Fibroblast of lung (primary cell): ENCODE measurements at regions not wholly inside any gene's neighbourhood (a gene's known extent, or its start where the extent isn't known, plus 50 kb on each side); places are given as distances from the start of the nearest gene placed in this dataset.

Experiments
- DNase-seq, 2 donors: peaks; one replicate each; pipeline versions ENCODE4 v3.0.0 to v3.0.0-alpha.2; 2010; ENCODE audit warnings: low read depth in 2 of 2
- H2AFZ ChIP-seq: 2 replicates; pipeline ENCODE4 v1.5.1; 2012; ENCODE audit warnings: low read length, control low read depth, inconsistent platforms
- H3K27ac ChIP-seq: 2 replicates; pipeline ENCODE4 v1.5.1; 2011; ENCODE audit warnings: low read length, control low read depth; ENCODE audit not compliant: insufficient read depth
- H3K27me3 ChIP-seq: 2 replicates; pipeline ENCODE4 v1.5.1; 2011; ENCODE audit warnings: mild to moderate bottlenecking, low read length; ENCODE audit not compliant: control insufficient read depth, insufficient read depth
- H3K36me3 ChIP-seq: 2 replicates; pipeline ENCODE4 v1.5.1; 2011; ENCODE audit warnings: low read length; ENCODE audit not compliant: control insufficient read depth, insufficient read depth
- H3K4me1 ChIP-seq: 2 replicates; pipeline ENCODE4 v1.5.1; 2011; ENCODE audit warnings: low read length; ENCODE audit not compliant: control insufficient read depth, insufficient read depth; ENCODE audit errors: extremely low read depth
- H3K4me2 ChIP-seq: 2 replicates; pipeline ENCODE4 v1.5.1; 2011; ENCODE audit warnings: low read length, control low read depth; ENCODE audit not compliant: insufficient read depth; ENCODE audit errors: extremely low read depth
- H3K4me3 ChIP-seq, 4 experiments: fragments of 200-600 bp in 1 of 4; sonication (generic) in 1 of 4; replicated peaks in 1 of 4; 2 replicates each; pipeline ENCODE4 v1.5.1; 2011 to 2016; ENCODE audit warnings: low read length in 4 of 4, low read depth in 3 of 4, mild to moderate bottlenecking in 3 of 4, control low read depth in 2 of 4, inconsistent platforms in 1 of 4, mixed read lengths in 1 of 4; ENCODE audit not compliant: insufficient read depth in 1 of 4; ENCODE audit errors: control extremely low read depth in 1 of 4
- H3K79me2 ChIP-seq: 2 replicates; pipeline ENCODE4 v1.5.1; 2012; ENCODE audit warnings: mild to moderate bottlenecking, low read length, inconsistent platforms; ENCODE audit not compliant: control insufficient read depth, insufficient read depth
- H3K9ac ChIP-seq: 2 replicates; pipeline ENCODE4 v1.5.1; 2011; ENCODE audit warnings: mild to moderate bottlenecking, low read length, control low read depth; ENCODE audit not compliant: insufficient read depth
- H3K9me3 ChIP-seq: 2 replicates; pipeline ENCODE4 v1.5.1; 2012; ENCODE audit warnings: low read depth, low read length; ENCODE audit not compliant: control insufficient read depth, insufficient read depth
- H4K20me1 ChIP-seq: 2 replicates; pipeline ENCODE4 v1.5.1; 2011; ENCODE audit warnings: low read length; ENCODE audit not compliant: control insufficient read depth, insufficient read depth; ENCODE audit errors: extremely low read depth
- EZH2 ChIP-seq: IDR thresholded peaks from 2 replicates; pipeline ENCODE4 v1.5.1; 2012; ENCODE audit warnings: low read length, control low read depth, mild to moderate bottlenecking; ENCODE audit errors: missing control alignments
- TF ChIP-seq, protein P1 (sequence below), 2 donors: IDR thresholded peaks in 1 of 2; conservative IDR thresholded peaks in 1 of 2; 1 replicate in 1 of 2; 2 replicates in 1 of 2; pipeline ENCODE4 v1.5.1; 2011 to 2012; ENCODE audit warnings: low read length in 2 of 2, control low read depth in 1 of 2, inconsistent platforms in 1 of 2, low read depth in 1 of 2, mild to moderate bottlenecking in 1 of 2

DNA sequence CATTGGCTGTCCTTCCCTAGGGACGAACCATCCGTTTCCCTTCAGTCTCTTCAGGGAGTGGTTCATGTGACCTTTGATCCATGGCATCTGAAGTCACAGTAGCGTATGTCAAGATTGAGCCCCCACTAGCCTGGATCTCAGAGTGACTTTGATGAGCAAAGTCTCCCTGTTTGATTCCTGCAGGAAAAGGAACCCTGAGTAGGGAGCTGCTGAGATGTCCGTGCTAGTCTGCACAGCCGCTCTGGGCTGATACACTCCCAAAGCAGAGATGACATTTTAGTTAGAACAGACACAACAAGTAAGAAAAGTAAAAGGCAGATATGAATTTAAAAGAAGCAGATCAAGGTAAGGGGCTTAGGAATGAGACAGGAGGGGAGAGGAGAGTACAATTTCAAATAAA, 899.4 kb downstream of the C6orf118 start:
- Histone ChIP-seq H3K79me2 (no peaks in the 10 kb centered on the region), H3K9ac (no peak overlapping the region), H4K20me1 (no peaks in the 10 kb centered on the region), H3K36me3 (no peaks in the 10 kb centered on the region), H3K4me3 (no peak overlapping the region), H3K4me1 (no peaks in the 10 kb centered on the region), H2AFZ (no peak overlapping the region), H3K9me3 (no peaks in the 10 kb centered on the region), H3K4me2 (no peak overlapping the region), H3K27ac (no peak overlapping the region), H3K27me3 (no peaks in the 10 kb centered on the region)
- DNase-seq = no peak
- no peak for TF ChIP-seq EZH2
- TF ChIP-seq, protein P1, sequence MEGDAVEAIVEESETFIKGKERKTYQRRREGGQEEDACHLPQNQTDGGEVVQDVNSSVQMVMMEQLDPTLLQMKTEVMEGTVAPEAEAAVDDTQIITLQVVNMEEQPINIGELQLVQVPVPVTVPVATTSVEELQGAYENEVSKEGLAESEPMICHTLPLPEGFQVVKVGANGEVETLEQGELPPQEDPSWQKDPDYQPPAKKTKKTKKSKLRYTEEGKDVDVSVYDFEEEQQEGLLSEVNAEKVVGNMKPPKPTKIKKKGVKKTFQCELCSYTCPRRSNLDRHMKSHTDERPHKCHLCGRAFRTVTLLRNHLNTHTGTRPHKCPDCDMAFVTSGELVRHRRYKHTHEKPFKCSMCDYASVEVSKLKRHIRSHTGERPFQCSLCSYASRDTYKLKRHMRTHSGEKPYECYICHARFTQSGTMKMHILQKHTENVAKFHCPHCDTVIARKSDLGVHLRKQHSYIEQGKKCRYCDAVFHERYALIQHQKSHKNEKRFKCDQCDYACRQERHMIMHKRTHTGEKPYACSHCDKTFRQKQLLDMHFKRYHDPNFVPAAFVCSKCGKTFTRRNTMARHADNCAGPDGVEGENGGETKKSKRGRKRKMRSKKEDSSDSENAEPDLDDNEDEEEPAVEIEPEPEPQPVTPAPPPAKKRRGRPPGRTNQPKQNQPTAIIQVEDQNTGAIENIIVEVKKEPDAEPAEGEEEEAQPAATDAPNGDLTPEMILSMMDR (conservative IDR thresholded peaks at IDR 0.05 in 1 of 2, IDR thresholded peaks at IDR 0.05 in 1 of 2; ENCODE audit: low read depth in 1 of 2, low read length in 2 of 2) = no peak

DNA sequence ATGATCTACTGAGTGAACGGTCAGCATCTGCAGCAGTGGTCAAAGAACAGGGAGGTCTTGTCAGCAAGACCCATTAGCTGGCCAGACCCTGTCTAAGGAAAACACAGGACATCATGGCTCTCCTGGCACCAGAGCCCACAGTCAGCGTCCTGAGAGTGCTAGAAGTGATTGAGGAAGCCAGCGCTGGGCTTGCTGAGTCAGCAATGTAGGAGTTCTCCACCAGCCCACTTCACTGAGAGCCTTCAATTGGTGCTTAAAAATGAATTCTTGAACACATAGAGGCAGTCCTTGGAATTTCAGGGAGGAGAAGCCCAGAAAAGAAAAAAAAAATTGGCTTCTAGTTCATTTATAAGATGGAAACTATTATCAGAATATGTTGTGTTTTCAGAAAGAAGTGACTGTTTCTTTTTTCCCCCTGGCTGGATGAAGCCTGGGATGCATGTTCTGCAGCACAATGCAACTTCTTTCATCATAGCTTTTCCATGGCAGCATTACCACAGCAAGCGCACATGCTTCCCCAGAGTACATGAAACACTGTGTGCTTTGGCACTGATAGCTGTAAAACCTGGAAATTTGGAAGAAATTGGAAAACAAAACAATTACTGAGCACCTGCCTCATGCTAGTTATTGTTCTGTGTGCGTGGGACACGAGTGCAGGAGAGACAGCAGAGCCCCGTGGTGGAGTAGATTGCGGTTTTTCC, 899.9 kb downstream of the C6orf118 start:
- H3K79me2 ChIP-seq = no peaks in the 10 kb centered on the region
- no peak overlapping the region for H3K27ac ChIP-seq
- no peaks in the 10 kb centered on the region for H3K36me3 ChIP-seq
- H3K27me3 ChIP-seq = no peaks in the 10 kb centered on the region
- TF ChIP-seq, protein P1 (conservative IDR thresholded peaks at IDR 0.05 in 1 of 2, IDR thresholded peaks at IDR 0.05 in 1 of 2; ENCODE audit: low read depth in 1 of 2, low read length in 2 of 2) = no peak
- TF ChIP-seq EZH2 = no peak
- no peak overlapping the region for H3K4me2 ChIP-seq
- no peak overlapping the region for H2AFZ ChIP-seq
- H3K4me3 ChIP-seq = no peak overlapping the region
- no peaks in the 10 kb centered on the region for H3K9me3 ChIP-seq
- H3K9ac ChIP-seq = no peak overlapping the region
- H3K4me1 ChIP-seq = no peaks in the 10 kb centered on the region
- DNase-seq = no peak
- no peaks in the 10 kb centered on the region for H4K20me1 ChIP-seq

DNA sequence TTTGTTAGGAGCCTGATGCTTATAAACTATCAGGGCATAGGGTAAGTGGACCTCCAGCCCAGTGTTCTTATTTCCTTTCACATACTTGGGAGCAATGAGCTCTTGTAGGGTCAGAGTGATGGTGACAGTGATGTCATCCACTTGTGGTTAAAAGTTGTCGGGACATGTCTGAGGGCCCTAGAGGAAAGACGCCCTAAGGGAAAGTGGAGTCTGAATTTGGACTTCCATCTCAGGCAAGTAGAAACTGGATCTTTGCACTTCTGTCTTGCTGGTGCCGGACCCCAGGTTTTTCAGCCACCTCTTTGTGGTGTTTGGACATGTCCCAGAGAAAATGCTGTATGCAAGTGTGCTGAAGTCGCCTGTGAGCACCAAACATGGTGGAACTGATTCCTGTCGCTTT, 900.5 kb downstream of the C6orf118 start:
- no peak overlapping the region for H3K9ac ChIP-seq
- no peak overlapping the region for H3K4me2 ChIP-seq
- H3K79me2 ChIP-seq = no peaks in the 10 kb centered on the region
- DNase-seq = no peak
- no peak overlapping the region for H3K4me3 ChIP-seq
- no peak for TF ChIP-seq EZH2
- no peaks in the 10 kb centered on the region for H4K20me1 ChIP-seq
- H3K4me1 ChIP-seq = no peaks in the 10 kb centered on the region
- H3K36me3 ChIP-seq = no peaks in the 10 kb centered on the region
- no peaks in the 10 kb centered on the region for H3K9me3 ChIP-seq
- no peak overlapping the region for H3K27ac ChIP-seq
- H2AFZ ChIP-seq = no peak overlapping the region
- H3K27me3 ChIP-seq = no peaks in the 10 kb centered on the region
